ENCODE measurements at regions not wholly inside any gene's neighbourhood (a gene's known extent, or its start where the extent isn't known, plus 50 kb on each side); places are given as distances from the start of the nearest gene placed in this dataset.

GRCh38 chr21:22927469-22927868, 1929.3 kb downstream of the NCAM2 start:
- no peaks in the 10 kb centered on the region; the same call in 1 of the 2 replicates for H3K9me3 ChIP-seq (ENCODE audit: control insufficient read depth, insufficient read depth, low read length)
- DNase-seq (ENCODE audit: low read depth, low spot score): no peak
- no peak overlapping the region for H3K27ac ChIP-seq (ENCODE audit: low read length)

GRCh38 chr21:22941779-22942490, 1943.7 kb downstream of the NCAM2 start:
- Histone ChIP-seq H3K27ac (ENCODE audit: low read length) (no peak overlapping the region), H3K4me3 (ENCODE audit: low read length) (no peak overlapping the region), H3K9me3 (ENCODE audit: control insufficient read depth, insufficient read depth, low read length) (no peaks in the 10 kb centered on the region), H3K4me1 (ENCODE audit: control insufficient read depth, insufficient read depth, low read length) (no peaks in the 10 kb centered on the region), H3K36me3 (ENCODE audit: control insufficient read depth, insufficient read depth, low read length) (no peaks in the 10 kb centered on the region), H3K27me3 (ENCODE audit: control insufficient read depth, insufficient read depth, low read length) (no peaks in the 10 kb centered on the region)
- DNase-seq (ENCODE audit: low read depth, low spot score): no peak
- no CpG with 5 or more reads among the region's 4 CpGs for WGBS (ENCODE audit: insufficient coverage, insufficient read length)

More at GRCh38 chr21:22927469-22927868, 1929.3 kb downstream of the NCAM2 start:
- Histone ChIP-seq H3K36me3 (ENCODE audit: control insufficient read depth, insufficient read depth, low read length) (no peaks in the 10 kb centered on the region), H3K4me3 (ENCODE audit: low read length) (no peak overlapping the region), H3K27me3 (ENCODE audit: control insufficient read depth, insufficient read depth, low read length) (no peaks in the 10 kb centered on the region), H3K4me1 (ENCODE audit: control insufficient read depth, insufficient read depth, low read length) (no peaks in the 10 kb centered on the region)
- no CpG with 5 or more reads among the region's 2 CpGs for WGBS (ENCODE audit: insufficient coverage, insufficient read length)

GRCh38 chr21:22955559-22955958, 1957.3 kb downstream of the NCAM2 start:
- Histone ChIP-seq H3K4me1 (ENCODE audit: control insufficient read depth, insufficient read depth, low read length) (no peaks in the 10 kb centered on the region), H3K27ac (ENCODE audit: low read length) (no peak overlapping the region), H3K27me3 (ENCODE audit: control insufficient read depth, insufficient read depth, low read length) (no peaks in the 10 kb centered on the region), H3K9me3 (ENCODE audit: control insufficient read depth, insufficient read depth, low read length) (no peaks in the 10 kb centered on the region; the same call in 1 of the 2 replicates), H3K36me3 (ENCODE audit: control insufficient read depth, insufficient read depth, low read length) (no peaks in the 10 kb centered on the region), H3K4me3 (ENCODE audit: low read length) (no peak overlapping the region)
- DNase-seq (ENCODE audit: low read depth, low spot score): no peak

GRCh38 chr21:22961258-22961657, 1963.0 kb downstream of the NCAM2 start:
- Histone ChIP-seq H3K4me1 (ENCODE audit: control insufficient read depth, insufficient read depth, low read length) (no peaks in the 10 kb centered on the region), H3K27ac (ENCODE audit: low read length) (no peak overlapping the region), H3K36me3 (ENCODE audit: control insufficient read depth, insufficient read depth, low read length) (no peaks in the 10 kb centered on the region), H3K9me3 (ENCODE audit: control insufficient read depth, insufficient read depth, low read length) (peaks cover 2% of the 10 kb centered on the region), H3K27me3 (ENCODE audit: control insufficient read depth, insufficient read depth, low read length) (no peaks in the 10 kb centered on the region), H3K4me3 (ENCODE audit: low read length) (no peak overlapping the region)
- DNase-seq (ENCODE audit: low read depth, low spot score): no peak
- WGBS (ENCODE audit: insufficient coverage, insufficient read length): no CpG with 5 or more reads among the region's 5 CpGs

- Histone ChIP-seq H3K27ac (ENCODE audit: low read length) (no peak overlapping the region), H3K4me3 (ENCODE audit: low read length) (no peak overlapping the region), H3K36me3 (ENCODE audit: control insufficient read depth, insufficient read depth, low read length) (no peaks in the 10 kb centered on the region), H3K4me1 (ENCODE audit: control insufficient read depth, insufficient read depth, low read length) (no peaks in the 10 kb centered on the region), H3K9me3 (ENCODE audit: control insufficient read depth, insufficient read depth, low read length) (peaks cover 2% of the 10 kb centered on the region), H3K27me3 (ENCODE audit: control insufficient read depth, insufficient read depth, low read length) (no peaks in the 10 kb centered on the region)
- no CpG with 5 or more reads among the region's 3 CpGs for WGBS (ENCODE audit: insufficient coverage, insufficient read length)
- no peak for DNase-seq (ENCODE audit: low read depth, low spot score)
Observed at GRCh38 chr21:22965455-22966135, 1967.4 kb downstream of the NCAM2 start.

GRCh38 chr21:22981819-22982218, 1983.6 kb downstream of the NCAM2 start:
- no peak for DNase-seq (ENCODE audit: low read depth, low spot score)
- Histone ChIP-seq H3K27me3 (ENCODE audit: control insufficient read depth, insufficient read depth, low read length) (no peaks in the 10 kb centered on the region), H3K9me3 (ENCODE audit: control insufficient read depth, insufficient read depth, low read length) (peaks cover 5% of the 10 kb centered on the region; the same call in 1 of the 2 replicates), H3K4me3 (ENCODE audit: low read length) (no peak overlapping the region), H3K36me3 (ENCODE audit: control insufficient read depth, insufficient read depth, low read length) (no peaks in the 10 kb centered on the region), H3K4me1 (ENCODE audit: control insufficient read depth, insufficient read depth, low read length) (no peaks in the 10 kb centered on the region), H3K27ac (ENCODE audit: low read length) (no peak overlapping the region)
- WGBS (ENCODE audit: insufficient coverage, insufficient read length): no CpG with 5 or more reads among the region's 4 CpGs

GRCh38 chr21:22993144-22993543, 1994.9 kb downstream of the NCAM2 start:
- WGBS (ENCODE audit: insufficient coverage, insufficient read length): no CpG with 5 or more reads among the region's 4 CpGs

GRCh38 chr21:22993822-22994574, 1995.8 kb downstream of the NCAM2 start:
- no peak for DNase-seq (ENCODE audit: low read depth, low spot score)
- peaks cover 2% of the 10 kb centered on the region; the same call in 1 of the 2 replicates for H3K9me3 ChIP-seq (ENCODE audit: control insufficient read depth, insufficient read depth, low read length)
- WGBS (ENCODE audit: insufficient coverage, insufficient read length): no CpG with 5 or more reads among the region's 14 CpGs

More at GRCh38 chr21:22993144-22993543, 1994.9 kb downstream of the NCAM2 start:
- peaks cover 2% of the 10 kb centered on the region; the same call in 1 of the 2 replicates for H3K9me3 ChIP-seq (ENCODE audit: control insufficient read depth, insufficient read depth, low read length)
- H3K4me1 ChIP-seq (ENCODE audit: control insufficient read depth, insufficient read depth, low read length): no peaks in the 10 kb centered on the region
- DNase-seq (ENCODE audit: low read depth, low spot score): no peak
- H3K4me3 ChIP-seq (ENCODE audit: low read length): no peak overlapping the region
- H3K36me3 ChIP-seq (ENCODE audit: control insufficient read depth, insufficient read depth, low read length): no peaks in the 10 kb centered on the region
- H3K27me3 ChIP-seq (ENCODE audit: control insufficient read depth, insufficient read depth, low read length): no peaks in the 10 kb centered on the region
- no peak overlapping the region for H3K27ac ChIP-seq (ENCODE audit: low read length)

GRCh38 chr21:23003951-23004350, 2005.7 kb downstream of the NCAM2 start:
- H3K9me3 ChIP-seq (ENCODE audit: control insufficient read depth, insufficient read depth, low read length): no peaks in the 10 kb centered on the region; the same call in none of the 2 replicates
- H3K27ac ChIP-seq (ENCODE audit: low read length): no peak overlapping the region
- no CpG with 5 or more reads among the region's 5 CpGs for WGBS (ENCODE audit: insufficient coverage, insufficient read length)
- no peak for DNase-seq (ENCODE audit: low read depth, low spot score)
- H3K4me3 ChIP-seq (ENCODE audit: low read length): no peak overlapping the region
- H3K36me3 ChIP-seq (ENCODE audit: control insufficient read depth, insufficient read depth, low read length): no peaks in the 10 kb centered on the region
- no peaks in the 10 kb centered on the region for H3K4me1 ChIP-seq (ENCODE audit: control insufficient read depth, insufficient read depth, low read length)
- no peaks in the 10 kb centered on the region for H3K27me3 ChIP-seq (ENCODE audit: control insufficient read depth, insufficient read depth, low read length)

More at GRCh38 chr21:22993822-22994574, 1995.8 kb downstream of the NCAM2 start:
- no peak overlapping the region for H3K4me3 ChIP-seq (ENCODE audit: low read length)
- no peaks in the 10 kb centered on the region for H3K36me3 ChIP-seq (ENCODE audit: control insufficient read depth, insufficient read depth, low read length)
- no peaks in the 10 kb centered on the region for H3K27me3 ChIP-seq (ENCODE audit: control insufficient read depth, insufficient read depth, low read length)
- H3K4me1 ChIP-seq (ENCODE audit: control insufficient read depth, insufficient read depth, low read length): no peaks in the 10 kb centered on the region
- H3K27ac ChIP-seq (ENCODE audit: low read length): no peak overlapping the region

- 100% methylated on average over 3 of the region's 6 CpGs for WGBS (ENCODE audit: insufficient coverage, insufficient read length)
- H3K27ac ChIP-seq (ENCODE audit: low read length): no peak overlapping the region
- H3K4me1 ChIP-seq (ENCODE audit: control insufficient read depth, insufficient read depth, low read length): no peaks in the 10 kb centered on the region
- H3K9me3 ChIP-seq (ENCODE audit: control insufficient read depth, insufficient read depth, low read length): no peaks in the 10 kb centered on the region; the same call in none of the 2 replicates
- no peaks in the 10 kb centered on the region for H3K27me3 ChIP-seq (ENCODE audit: control insufficient read depth, insufficient read depth, low read length)
- H3K36me3 ChIP-seq (ENCODE audit: control insufficient read depth, insufficient read depth, low read length): no peaks in the 10 kb centered on the region
- H3K4me3 ChIP-seq (ENCODE audit: low read length): no peak overlapping the region
- no peak for DNase-seq (ENCODE audit: low read depth, low spot score)
Observed at GRCh38 chr21:23008601-23009202, 2010.5 kb downstream of the NCAM2 start.

Measured in iPS DF 6.9 (cell line).